Naive thymus-derived CD4-positive, alpha-beta T cell (primary cell): ENCODE measurements at regions not wholly inside any gene's neighbourhood (a gene's known extent, or its start where the extent isn't known, plus 50 kb on each side); places are given as distances from the start of the nearest gene placed in this dataset.

ENCODE experiments used
- ATAC-seq: fragments of 150-1000 bp; cut with Tn5 transposase; 2 replicates; pipeline ENCODE4 v1.10.0; 2021; ENCODE audit warnings: mild to moderate bottlenecking, moderate library complexity
- CTCF ChIA-PET: fragments of 350-600 bp; sonication (Branson Sonifier 250); formaldehyde crosslinking; loops from one replicate; lab custom pipeline; 2021; ENCODE audit warnings: antibody characterized with exemption; lab: Charles Lee
- POLR2A ChIA-PET: fragments of 350-600 bp; sonication (Branson Sonifier 250); formaldehyde crosslinking; loops from one replicate; lab custom pipeline; 2021; ENCODE audit warnings: antibody characterized with exemption, inconsistent platforms; lab: Charles Lee
- DNase-seq, 9 donors: peaks; one replicate each; pipeline versions ENCODE4 v3.0.0 to v3.0.0-alpha.2; 2020 to 2022; ENCODE audit warnings: mixed read lengths in 1 of 9
- H3K27ac ChIP-seq: one replicate; pipeline ENCODE4 v1.7.0; 2013; ENCODE audit warnings: mild to moderate bottlenecking, low read depth, low read length, moderate library complexity
- H3K27me3 ChIP-seq, 2 donors: one replicate each; pipeline ENCODE4 v1.7.0; 2013; ENCODE audit warnings: low read length in 2 of 2, mild to moderate bottlenecking in 2 of 2, moderate library complexity in 2 of 2; ENCODE audit not compliant: control insufficient read depth in 2 of 2, insufficient read depth in 2 of 2
- H3K36me3 ChIP-seq, 3 experiments: 1 replicate in 2 of 3; 2 replicates in 1 of 3; pipeline ENCODE4 v1.7.0; 2013; ENCODE audit warnings: low read length in 3 of 3, mild to moderate bottlenecking in 3 of 3, moderate library complexity in 1 of 3; ENCODE audit not compliant: insufficient read depth in 3 of 3, control insufficient read depth in 2 of 3
- H3K4me1 ChIP-seq, 2 donors: one replicate each; pipeline ENCODE4 v1.7.0; 2013; ENCODE audit warnings: low read length in 2 of 2, mild to moderate bottlenecking in 2 of 2, moderate library complexity in 1 of 2; ENCODE audit not compliant: control insufficient read depth in 2 of 2, insufficient read depth in 2 of 2
- H3K4me3 ChIP-seq: 2 replicates; pipeline ENCODE4 v1.7.0; 2013; ENCODE audit warnings: mild to moderate bottlenecking, low read length
- H3K9me3 ChIP-seq, 3 experiments: 1 replicate in 2 of 3; 2 replicates in 1 of 3; pipeline ENCODE4 v1.7.0; 2013; ENCODE audit warnings: low read length in 3 of 3; ENCODE audit not compliant: control insufficient read depth in 2 of 3
- H3K27ac Mint-ChIP-seq, 9 donors: one replicate each; pipeline ENCODE4 v1.8.0; 2020 to 2022; ENCODE audit warnings: mixed read lengths in 9 of 9, mild to moderate bottlenecking in 8 of 9, moderate library complexity in 5 of 9, inconsistent platforms in 2 of 9
- H3K27me3 Mint-ChIP-seq, 5 donors: one replicate each; pipeline ENCODE4 v1.8.0; 2021 to 2022; ENCODE audit warnings: mixed read lengths in 5 of 5, mild to moderate bottlenecking in 1 of 5
- H3K36me3 Mint-ChIP-seq, 5 donors: one replicate each; pipeline ENCODE4 v1.8.0; 2020 to 2022; ENCODE audit warnings: mixed read lengths in 5 of 5, mild to moderate bottlenecking in 3 of 5, inconsistent platforms in 1 of 5
- H3K4me1 Mint-ChIP-seq, 7 donors: one replicate each; pipeline ENCODE4 v1.8.0; 2020 to 2022; ENCODE audit warnings: mixed read lengths in 7 of 7, mild to moderate bottlenecking in 3 of 7, inconsistent platforms in 1 of 7
- H3K4me3 Mint-ChIP-seq, 10 donors: one replicate each; pipeline ENCODE4 v1.8.0; 2020 to 2022; ENCODE audit warnings: mild to moderate bottlenecking in 10 of 10, mixed read lengths in 10 of 10, moderate library complexity in 6 of 10, inconsistent platforms in 2 of 10
- H3K9me3 Mint-ChIP-seq, 11 donors: one replicate each; pipeline ENCODE4 v1.8.0; 2020 to 2022; ENCODE audit warnings: mixed read lengths in 11 of 11, mild to moderate bottlenecking in 4 of 11, inconsistent platforms in 1 of 11, moderate library complexity in 1 of 11
- intact Hi-C, 2 donors: fragments of 100-400 bp; cut with micrococcal nuclease; formaldehyde crosslinking; loops; one replicate each; pipeline ENCODE4 v1.15.1; 2023

GRCh38 chr2:2834105-2834504 is 503.0 kb upstream of the MYT1L start:
- ChIA-PET CTCF (no interaction called here), POLR2A (no interaction called here)
- Mint-ChIP-seq H3K27me3 (peaks cover 0 to 6% (median 4%) of the 10 kb centered on the region in 5 donors), H3K36me3 (no peaks in the 10 kb centered on the region), H3K9me3 (peaks cover 0 to 5% (median 2%) of the 10 kb centered on the region in 11 donors), H3K4me3 (no peak overlapping the region), H3K4me1 (peaks cover 0 to 2% (median 0%) of the 10 kb centered on the region in 7 donors), H3K27ac (no peak overlapping the region)
- ATAC-seq (no peak), DNase-seq (no peak)
- no peaks in the 10 kb centered on the region for H3K9me3 ChIP-seq
- H3K4me1 ChIP-seq = no peaks in the 10 kb centered on the region
- no peak overlapping the region for H3K4me3 ChIP-seq
- no peaks in the 10 kb centered on the region for H3K27me3 ChIP-seq
- intact Hi-C loops = no loop called here
- H3K27ac ChIP-seq = no peak overlapping the region
- H3K36me3 ChIP-seq = no peaks in the 10 kb centered on the region

- no peaks in the 10 kb centered on the region for H3K4me1 ChIP-seq
These were observed 501.6 kb upstream of the MYT1L start for GRCh38 chr2:2832657-2833056.

GRCh38 chr2:2831633-2832032 is 500.6 kb upstream of the MYT1L start:
- no peak for ATAC-seq
- peaks cover 0 to 6% (median 0%) of the 10 kb centered on the region in 5 donors for H3K27me3 Mint-ChIP-seq
- intact Hi-C loops = no loop called here

More at GRCh38 chr2:2832657-2833056, 501.6 kb upstream of the MYT1L start:
- peaks cover 0 to 5% (median 0%) of the 10 kb centered on the region in 11 donors for H3K9me3 Mint-ChIP-seq
- DNase-seq (no peak), ATAC-seq (no peak)
- CTCF ChIA-PET = no interaction called here
- no peaks in the 10 kb centered on the region for H3K36me3 Mint-ChIP-seq
- peaks cover 0 to 6% (median under 1%) of the 10 kb centered on the region in 5 donors for H3K27me3 Mint-ChIP-seq
- intact Hi-C loops = no loop called here
- Histone ChIP-seq H3K9me3 (no peaks in the 10 kb centered on the region), H3K27ac (no peak overlapping the region), H3K4me3 (no peak overlapping the region), H3K27me3 (no peaks in the 10 kb centered on the region), H3K36me3 (no peaks in the 10 kb centered on the region)
- no peaks in the 10 kb centered on the region for H3K4me1 Mint-ChIP-seq
- POLR2A ChIA-PET = no interaction called here
- no peak overlapping the region for H3K27ac Mint-ChIP-seq
- no peak overlapping the region for H3K4me3 Mint-ChIP-seq

GRCh38 chr2:2830576-2830975 is 499.5 kb upstream of the MYT1L start:
- Histone ChIP-seq H3K27ac (no peak overlapping the region), H3K4me1 (no peaks in the 10 kb centered on the region), H3K27me3 (no peaks in the 10 kb centered on the region), H3K36me3 (no peaks in the 10 kb centered on the region), H3K4me3 (no peak overlapping the region), H3K9me3 (no peaks in the 10 kb centered on the region)
- POLR2A ChIA-PET = no interaction called here
- ATAC-seq = no peak
- CTCF ChIA-PET = no interaction called here
- no peak overlapping the region for H3K27ac Mint-ChIP-seq
- intact Hi-C loops = no loop called here
- H3K9me3 Mint-ChIP-seq = peaks cover 0 to 5% (median 0%) of the 10 kb centered on the region in 11 donors
- no peak for DNase-seq
- no peaks in the 10 kb centered on the region for H3K36me3 Mint-ChIP-seq
- H3K27me3 Mint-ChIP-seq = peaks cover 0 to 4% (median 0%) of the 10 kb centered on the region in 5 donors
- H3K4me3 Mint-ChIP-seq = no peak overlapping the region
- H3K4me1 Mint-ChIP-seq = no peaks in the 10 kb centered on the region

More at GRCh38 chr2:2831633-2832032, 500.6 kb upstream of the MYT1L start:
- Mint-ChIP-seq H3K27ac (no peak overlapping the region), H3K36me3 (no peaks in the 10 kb centered on the region), H3K4me1 (no peaks in the 10 kb centered on the region), H3K9me3 (peaks cover 0 to 5% (median 0%) of the 10 kb centered on the region in 11 donors), H3K4me3 (no peak overlapping the region)
- Histone ChIP-seq H3K9me3 (no peaks in the 10 kb centered on the region), H3K4me3 (no peak overlapping the region), H3K36me3 (no peaks in the 10 kb centered on the region), H3K27me3 (no peaks in the 10 kb centered on the region), H3K27ac (no peak overlapping the region), H3K4me1 (no peaks in the 10 kb centered on the region)
- ChIA-PET POLR2A (no interaction called here), CTCF (no interaction called here)
- DNase-seq = no peak

GRCh38 chr2:2828774-2829368 is 497.8 kb upstream of the MYT1L start:
- H3K4me3 Mint-ChIP-seq = no peak overlapping the region
- ATAC-seq = no peak

GRCh38 chr2:2827761-2828221 is 496.7 kb upstream of the MYT1L start:
- Mint-ChIP-seq H3K4me3 (no peak overlapping the region), H3K9me3 (peaks cover 0 to 7% (median 0%) of the 10 kb centered on the region in 11 donors), H3K4me1 (no peaks in the 10 kb centered on the region), H3K36me3 (no peaks in the 10 kb centered on the region), H3K27me3 (peaks cover 0 to 5% (median 0%) of the 10 kb centered on the region in 5 donors), H3K27ac (no peak overlapping the region)
- ATAC-seq (no peak), DNase-seq (no peak)
- Histone ChIP-seq H3K4me3 (no peak overlapping the region), H3K27me3 (no peaks in the 10 kb centered on the region), H3K4me1 (no peaks in the 10 kb centered on the region), H3K27ac (no peak overlapping the region), H3K9me3 (no peaks in the 10 kb centered on the region), H3K36me3 (no peaks in the 10 kb centered on the region)
- CTCF ChIA-PET = no interaction called here
- intact Hi-C loops = no loop called here
- POLR2A ChIA-PET = no interaction called here

More at GRCh38 chr2:2828774-2829368, 497.8 kb upstream of the MYT1L start:
- Histone ChIP-seq H3K36me3 (no peaks in the 10 kb centered on the region), H3K9me3 (no peaks in the 10 kb centered on the region), H3K27ac (no peak overlapping the region), H3K27me3 (no peaks in the 10 kb centered on the region), H3K4me3 (no peak overlapping the region), H3K4me1 (no peaks in the 10 kb centered on the region)
- no peak for DNase-seq
- POLR2A ChIA-PET = no interaction called here
- CTCF ChIA-PET = no interaction called here
- Mint-ChIP-seq H3K27me3 (peaks cover 0 to 5% (median 0%) of the 10 kb centered on the region in 5 donors), H3K4me1 (no peaks in the 10 kb centered on the region), H3K27ac (no peak overlapping the region), H3K9me3 (peaks cover 0 to 7% (median 0%) of the 10 kb centered on the region in 11 donors), H3K36me3 (no peaks in the 10 kb centered on the region)
- intact Hi-C loops = no loop called here

- no peak for DNase-seq
- no peaks in the 10 kb centered on the region for H3K9me3 ChIP-seq
- Mint-ChIP-seq H3K36me3 (no peaks in the 10 kb centered on the region), H3K27me3 (peaks cover 0 to 5% (median 0%) of the 10 kb centered on the region in 5 donors), H3K27ac (no peak overlapping the region), H3K9me3 (peaks cover 0 to 7% (median 0%) of the 10 kb centered on the region in 11 donors), H3K4me3 (no peak overlapping the region), H3K4me1 (no peaks in the 10 kb centered on the region)
- no peaks in the 10 kb centered on the region for H3K4me1 ChIP-seq
- ChIA-PET POLR2A (no interaction called here), CTCF (no interaction called here)
- H3K27ac ChIP-seq = no peak overlapping the region
- intact Hi-C loops = no loop called here
- H3K4me3 ChIP-seq = no peak overlapping the region
- ATAC-seq = no peak
- H3K36me3 ChIP-seq = no peaks in the 10 kb centered on the region
- no peaks in the 10 kb centered on the region for H3K27me3 ChIP-seq
These were observed 496.1 kb upstream of the MYT1L start for GRCh38 chr2:2827046-2827636.
